Thoracic aorta (tissue), 2 donors: ENCODE measurements at regions not wholly inside any gene's neighbourhood (a gene's known extent, or its start where the extent isn't known, plus 50 kb on each side); places are given as distances from the start of the nearest gene placed in this dataset.

Experiments
- ATAC-seq: fragments of 150-250 bp; one replicate; pipeline ENCODE4 v1.8.0; 2017; ENCODE audit warnings: low read depth; ENCODE audit not compliant: insufficient number of reproducible peaks, low FRiP score
- DNase-seq: peaks from one replicate; pipeline ENCODE4 v3.0.0-alpha.2; 2020; ENCODE audit warnings: low spot score
- H3K27ac ChIP-seq, 2 donors: fragments of 200-600 bp; sonication (generic); 1 replicate in 1 of 2; 2 replicates in 1 of 2; pipeline ENCODE4 v1.5.1; 2016; ENCODE audit warnings: mild to moderate bottlenecking in 2 of 2, moderate library complexity in 2 of 2
- H3K27me3 ChIP-seq: fragments of 200-600 bp; sonication (generic); replicated peaks from 2 replicates; pipeline ENCODE4 v1.6.0; 2016; ENCODE audit warnings: mild to moderate bottlenecking; ENCODE audit not compliant: insufficient read depth
- H3K36me3 ChIP-seq: fragments of 200-600 bp; sonication (generic); one replicate; pipeline ENCODE4 v1.5.1; 2016
- H3K4me1 ChIP-seq, 2 donors: fragments of 200-600 bp; sonication (generic); 1 replicate in 1 of 2; 2 replicates in 1 of 2; pipeline versions ENCODE4 v1.5.1 to v1.6.0; 2016; ENCODE audit warnings: low read depth in 2 of 2, mild to moderate bottlenecking in 1 of 2; ENCODE audit not compliant: control insufficient read depth in 1 of 2
- H3K4me3 ChIP-seq: fragments of 200-600 bp; sonication (generic); 2 replicates; pipeline ENCODE4 v1.5.1; 2016; ENCODE audit warnings: mild to moderate bottlenecking
- H3K9me3 ChIP-seq: fragments of 200-600 bp; sonication (generic); 2 replicates; pipeline ENCODE4 v1.5.1; 2016
- CTCF ChIP-seq: fragments of 200-600 bp; sonication (generic); IDR thresholded peaks from one replicate; pipeline ENCODE4 v1.5.1; 2019; ENCODE audit warnings: antibody characterized with exemption

GRCh38 chr3:40677321-40677720 lies 152.6 kb downstream of the ZNF621 start:
- TF ChIP-seq CTCF, result no peak
- H3K27me3 ChIP-seq, result no peaks in the 10 kb centered on the region
- ATAC-seq, result no peak

GRCh38 chr3:40677749-40678148 lies 153.0 kb downstream of the ZNF621 start:
- no peak for TF ChIP-seq CTCF
- H3K4me1 ChIP-seq, result peaks cover 4 to 6% of the 10 kb centered on the region in 2 donors
- H3K27me3 ChIP-seq, result no peaks in the 10 kb centered on the region
- ATAC-seq, result no peak
- DNase-seq, result no peak
- H3K9me3 ChIP-seq, result peaks cover 3% of the 10 kb centered on the region
- no peak overlapping the region for H3K4me3 ChIP-seq
- no peaks in the 10 kb centered on the region for H3K36me3 ChIP-seq
- no peak overlapping the region for H3K27ac ChIP-seq

More at GRCh38 chr3:40677321-40677720, 152.6 kb downstream of the ZNF621 start:
- Histone ChIP-seq H3K36me3 (no peaks in the 10 kb centered on the region), H3K9me3 (peaks cover 3% of the 10 kb centered on the region), H3K4me3 (no peak overlapping the region), H3K4me1 (peaks cover 4 to 6% of the 10 kb centered on the region in 2 donors), H3K27ac (no peak overlapping the region)
- DNase-seq, result no peak

- TF ChIP-seq CTCF, result no peak
- no peak for ATAC-seq
- Histone ChIP-seq H3K4me1 (peaks cover 4 to 6% of the 10 kb centered on the region in 2 donors), H3K36me3 (no peaks in the 10 kb centered on the region), H3K9me3 (peaks cover 3% of the 10 kb centered on the region), H3K27ac (no peak overlapping the region), H3K4me3 (no peak overlapping the region), H3K27me3 (no peaks in the 10 kb centered on the region)
- no peak for DNase-seq
Measured at GRCh38 chr3:40679290-40679689, 154.5 kb downstream of the ZNF621 start.

GRCh38 chr3:40680685-40681657 lies 156.2 kb downstream of the ZNF621 start:
- Histone ChIP-seq H3K36me3 (no peaks in the 10 kb centered on the region), H3K27ac (no peak overlapping the region), H3K9me3 (no peaks in the 10 kb centered on the region), H3K4me1 (peaks cover 4 to 6% of the 10 kb centered on the region in 2 donors), H3K27me3 (no peaks in the 10 kb centered on the region), H3K4me3 (no peak overlapping the region)
- ATAC-seq (no peak), DNase-seq (no peak)
- no peak for TF ChIP-seq CTCF

- Histone ChIP-seq H3K27me3 (no peaks in the 10 kb centered on the region), H3K36me3 (no peaks in the 10 kb centered on the region), H3K27ac (no peak overlapping the region), H3K4me3 (no peak overlapping the region), H3K9me3 (no peaks in the 10 kb centered on the region), H3K4me1 (peaks cover 4 to 6% of the 10 kb centered on the region in 2 donors)
- DNase-seq (no peak), ATAC-seq (no peak)
- TF ChIP-seq CTCF, result no peak
Measured at GRCh38 chr3:40681658-40682055, 156.9 kb downstream of the ZNF621 start.
